ENCODE measurements at regions not wholly inside any gene's neighbourhood (a gene's known extent, or its start where the extent isn't known, plus 50 kb on each side); places are given as distances from the start of the nearest gene placed in this dataset.
"Not testable (repeated sequence)": the region's sequence is repeated elsewhere in the genome, so short reads cannot be mapped to it uniquely, and the experiment has no call there.

DNA sequence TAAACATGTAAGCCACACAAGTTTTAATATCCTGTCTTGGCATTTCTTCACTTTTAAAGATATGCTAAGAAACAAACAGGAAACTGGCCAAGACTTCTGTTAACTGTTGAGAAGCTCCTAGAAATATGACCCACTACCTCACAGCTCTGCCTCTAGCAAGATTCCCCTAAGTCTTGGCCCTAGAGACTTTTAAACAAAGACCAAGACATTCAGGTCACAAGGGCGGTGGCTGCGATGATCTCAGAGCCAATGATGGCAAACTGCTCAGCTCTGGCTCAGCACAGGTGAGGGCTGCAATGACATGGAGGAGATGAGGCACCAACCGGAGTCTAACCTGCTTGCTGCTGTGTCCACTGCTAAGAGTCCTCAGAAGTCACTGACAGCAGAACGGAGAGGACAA lies 114.8 kb downstream of the SUCLA2 start:
- no peak overlapping the region for H2AFZ ChIP-seq (ENCODE audit: low read depth, low read length)
- no peaks in the 10 kb centered on the region for H3F3A ChIP-seq (ENCODE audit: insufficient read depth, low read length, poor library complexity, severe bottlenecking)
- H3K27me3 ChIP-seq (ENCODE audit: insufficient read depth, low read depth, low read length) = no peaks in the 10 kb centered on the region
- H3K4me2 ChIP-seq (ENCODE audit: low read length) = no peak overlapping the region
- TF ChIP-seq, protein P1, sequence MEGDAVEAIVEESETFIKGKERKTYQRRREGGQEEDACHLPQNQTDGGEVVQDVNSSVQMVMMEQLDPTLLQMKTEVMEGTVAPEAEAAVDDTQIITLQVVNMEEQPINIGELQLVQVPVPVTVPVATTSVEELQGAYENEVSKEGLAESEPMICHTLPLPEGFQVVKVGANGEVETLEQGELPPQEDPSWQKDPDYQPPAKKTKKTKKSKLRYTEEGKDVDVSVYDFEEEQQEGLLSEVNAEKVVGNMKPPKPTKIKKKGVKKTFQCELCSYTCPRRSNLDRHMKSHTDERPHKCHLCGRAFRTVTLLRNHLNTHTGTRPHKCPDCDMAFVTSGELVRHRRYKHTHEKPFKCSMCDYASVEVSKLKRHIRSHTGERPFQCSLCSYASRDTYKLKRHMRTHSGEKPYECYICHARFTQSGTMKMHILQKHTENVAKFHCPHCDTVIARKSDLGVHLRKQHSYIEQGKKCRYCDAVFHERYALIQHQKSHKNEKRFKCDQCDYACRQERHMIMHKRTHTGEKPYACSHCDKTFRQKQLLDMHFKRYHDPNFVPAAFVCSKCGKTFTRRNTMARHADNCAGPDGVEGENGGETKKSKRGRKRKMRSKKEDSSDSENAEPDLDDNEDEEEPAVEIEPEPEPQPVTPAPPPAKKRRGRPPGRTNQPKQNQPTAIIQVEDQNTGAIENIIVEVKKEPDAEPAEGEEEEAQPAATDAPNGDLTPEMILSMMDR (IDR thresholded peaks at IDR 0.05; ENCODE audit: poor library complexity, severe bottlenecking) = no peak
- TF ChIP-seq EZH2 (IDR thresholded peaks at IDR 0.05; ENCODE audit: borderline replicate concordance, insufficient read depth, low read length, poor library complexity, severe bottlenecking) = no peak
- no peak for TF ChIP-seq MXI1 (conservative IDR thresholded peaks at IDR 0.05; ENCODE audit: poor library complexity, severe bottlenecking)
- no peak for TF ChIP-seq RAD21 (conservative IDR thresholded peaks at IDR 0.05)
- TF ChIP-seq POLR2AphosphoS5 (IDR thresholded peaks at IDR 0.05) = no peak
- no peak for TF ChIP-seq SMC3 (conservative IDR thresholded peaks at IDR 0.05; ENCODE audit: poor library complexity)
- TF ChIP-seq REST (IDR thresholded peaks at IDR 0.05; ENCODE audit: borderline replicate concordance) = no peak
- no peak for TF ChIP-seq TAF1 (IDR thresholded peaks at IDR 0.05; ENCODE audit: low read depth)
- no peak for TF ChIP-seq EP300 (conservative IDR thresholded peaks at IDR 0.05; ENCODE audit: poor library complexity, severe bottlenecking)
- no peaks in the 10 kb centered on the region for H3K79me2 ChIP-seq (replicated peaks; ENCODE audit: insufficient read depth, low read length)
- no peak overlapping the region for H3K4me3 ChIP-seq (ENCODE audit: low read length)
- no peak overlapping the region for H3K27ac ChIP-seq (ENCODE audit: low read length)
- H3K36me3 ChIP-seq (ENCODE audit: insufficient read depth, low read length) = no peaks in the 10 kb centered on the region
- H4K20me1 ChIP-seq (ENCODE audit: insufficient read depth) = no peaks in the 10 kb centered on the region
- no peak overlapping the region for H3K9ac ChIP-seq (ENCODE audit: low read length)
- H3K9me3 ChIP-seq (ENCODE audit: low read length) = no peaks in the 10 kb centered on the region
- no peaks in the 10 kb centered on the region for H3K9me2 ChIP-seq (ENCODE audit: insufficient read depth, low read length)

DNA sequence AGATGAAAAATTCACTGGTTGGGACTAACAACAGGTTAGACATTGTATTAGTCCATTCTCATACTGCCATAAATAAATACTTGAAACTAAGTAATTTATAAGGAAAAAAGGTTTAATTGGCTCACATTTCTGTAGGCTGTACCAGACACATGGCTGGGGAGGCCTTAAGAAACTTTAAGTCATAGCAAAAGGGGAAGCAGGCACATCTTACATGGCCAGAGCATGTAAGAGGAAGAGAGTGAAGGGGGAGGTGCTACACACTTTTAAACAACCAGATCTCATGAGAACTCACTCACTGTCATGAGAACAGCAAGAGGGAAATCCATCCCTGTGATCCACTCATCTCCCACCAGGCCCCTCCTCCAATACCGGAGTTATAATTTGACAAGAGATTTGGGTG lies 125.9 kb downstream of the SUCLA2 start:
- no peaks in the 10 kb centered on the region for H3K9me2 ChIP-seq (ENCODE audit: insufficient read depth, low read length)
- no peak overlapping the region for H3K4me3 ChIP-seq (ENCODE audit: low read length)
- H4K20me1 ChIP-seq (ENCODE audit: insufficient read depth) = no peaks in the 10 kb centered on the region
- H3K9ac ChIP-seq (ENCODE audit: low read length) = no peak overlapping the region
- no peaks in the 10 kb centered on the region for H3K9me3 ChIP-seq (ENCODE audit: low read length)
- H3K27me3 ChIP-seq (ENCODE audit: insufficient read depth, low read depth, low read length) = no peaks in the 10 kb centered on the region
- no peak overlapping the region for H2AFZ ChIP-seq (ENCODE audit: low read depth, low read length)
- no peak overlapping the region for H3K4me2 ChIP-seq (ENCODE audit: low read length)
- no peaks in the 10 kb centered on the region for H3K36me3 ChIP-seq (ENCODE audit: insufficient read depth, low read length)
- no peaks in the 10 kb centered on the region for H3F3A ChIP-seq (ENCODE audit: insufficient read depth, low read length, poor library complexity, severe bottlenecking)
- TF ChIP-seq EP300 (conservative IDR thresholded peaks at IDR 0.05; ENCODE audit: poor library complexity, severe bottlenecking) (no peak), POLR2AphosphoS5 (IDR thresholded peaks at IDR 0.05) (no peak), RAD21 (conservative IDR thresholded peaks at IDR 0.05) (no peak), TAF1 (IDR thresholded peaks at IDR 0.05; ENCODE audit: low read depth) (no peak), REST (IDR thresholded peaks at IDR 0.05; ENCODE audit: borderline replicate concordance) (no peak), SMC3 (conservative IDR thresholded peaks at IDR 0.05; ENCODE audit: poor library complexity) (no peak), EZH2 (IDR thresholded peaks at IDR 0.05; ENCODE audit: borderline replicate concordance, insufficient read depth, low read length, poor library complexity, severe bottlenecking) (no peak), MXI1 (conservative IDR thresholded peaks at IDR 0.05; ENCODE audit: poor library complexity, severe bottlenecking) (no peak)
- TF ChIP-seq, protein P1 (IDR thresholded peaks at IDR 0.05; ENCODE audit: poor library complexity, severe bottlenecking) = no peak
- H3K79me2 ChIP-seq (replicated peaks; ENCODE audit: insufficient read depth, low read length) = no peaks in the 10 kb centered on the region
- no peak overlapping the region for H3K27ac ChIP-seq (ENCODE audit: low read length)

GRCh38 chr13:47873987-47874386 lies 127.1 kb downstream of the SUCLA2 start:
- H3K4me3 ChIP-seq (ENCODE audit: low read length); H3K9ac ChIP-seq (ENCODE audit: low read length); H4K20me1 ChIP-seq (ENCODE audit: insufficient read depth); H3K27me3 ChIP-seq (ENCODE audit: insufficient read depth, low read depth, low read length); H3K9me2 ChIP-seq (ENCODE audit: insufficient read depth, low read length); H3K79me2 ChIP-seq (replicated peaks; ENCODE audit: insufficient read depth, low read length); H3K27ac ChIP-seq (ENCODE audit: low read length); H3K4me2 ChIP-seq (ENCODE audit: low read length); H3K9me3 ChIP-seq (ENCODE audit: low read length); H2AFZ ChIP-seq (ENCODE audit: low read depth, low read length); H3K36me3 ChIP-seq (ENCODE audit: insufficient read depth, low read length); H3F3A ChIP-seq (ENCODE audit: insufficient read depth, low read length, poor library complexity, severe bottlenecking): not testable (repeated sequence)

Data from neural cell (in vitro differentiated cells).